ENCODE measurements at regions not wholly inside any gene's neighbourhood (a gene's known extent, or its start where the extent isn't known, plus 50 kb on each side); places are given as distances from the start of the nearest gene placed in this dataset.
A peak's percentile ranks its signal among the peaks of the same experiment; 100 is the strongest.

GRCh38 chr20:17882065-17882833 lies 86.3 kb downstream of the SNX5 start (continued):
- no peak for TF ChIP-seq TMF1 (CRISPR knock-in tag; IDR thresholded peaks at IDR 0.05; ENCODE audit: low read depth)
- no peak for TF ChIP-seq ATF6 (CRISPR knock-in tag; conservative IDR thresholded peaks at IDR 0.05)
- TF ChIP-seq, protein P1, sequence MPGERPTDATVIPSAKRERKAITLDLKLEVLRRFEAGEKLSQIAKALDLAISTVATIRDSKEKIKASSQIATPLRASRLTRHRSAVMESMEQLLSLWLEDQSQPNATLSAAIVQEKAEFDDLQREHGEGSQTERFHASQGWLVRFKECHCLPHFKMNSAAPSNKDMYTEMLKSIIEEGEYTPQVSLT (CRISPR knock-in tag; IDR thresholded peaks at IDR 0.05; ENCODE audit: borderline replicate concordance, low read depth) = no peak
- peak; percentile 84; the same call in 1 of the 2 replicates for TF ChIP-seq SOX5 (CRISPR knock-in tag; IDR thresholded peaks at IDR 0.05; ENCODE audit: borderline replicate concordance)
- TF ChIP-seq NAIF1 (CRISPR knock-in tag; IDR thresholded peaks at IDR 0.05; ENCODE audit: borderline replicate concordance) = no peak
- peak; percentile 72; the same call in 1 of the 2 replicates for TF ChIP-seq KDM4B (CRISPR knock-in tag; IDR thresholded peaks at IDR 0.05)
- TF ChIP-seq, protein P2, sequence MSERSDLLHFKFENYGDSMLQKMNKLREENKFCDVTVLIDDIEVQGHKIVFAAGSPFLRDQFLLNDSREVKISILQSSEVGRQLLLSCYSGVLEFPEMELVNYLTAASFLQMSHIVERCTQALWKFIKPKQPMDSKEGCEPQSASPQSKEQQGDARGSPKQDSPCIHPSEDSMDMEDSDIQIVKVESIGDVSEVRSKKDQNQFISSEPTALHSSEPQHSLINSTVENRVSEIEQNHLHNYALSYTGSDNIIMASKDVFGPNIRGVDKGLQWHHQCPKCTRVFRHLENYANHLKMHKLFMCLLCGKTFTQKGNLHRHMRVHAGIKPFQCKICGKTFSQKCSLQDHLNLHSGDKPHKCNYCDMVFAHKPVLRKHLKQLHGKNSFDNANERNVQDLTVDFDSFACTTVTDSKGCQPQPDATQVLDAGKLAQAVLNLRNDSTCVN (CRISPR knock-in tag; IDR thresholded peaks at IDR 0.05; ENCODE audit: borderline replicate concordance) = peak; percentile 5; the same call in 1 of the 2 replicates
- TF ChIP-seq ZFP36 (IDR thresholded peaks at IDR 0.05; ENCODE audit: borderline replicate concordance, low read depth, low read length, partially characterized antibody) = peak; percentile 97
- no peak for TF ChIP-seq PRDM10 (CRISPR knock-in tag; IDR thresholded peaks at IDR 0.05; ENCODE audit: low read depth)
- no peak for TF ChIP-seq ZNF501 (CRISPR knock-in tag; IDR thresholded peaks at IDR 0.05)
- TF ChIP-seq, protein P3, sequence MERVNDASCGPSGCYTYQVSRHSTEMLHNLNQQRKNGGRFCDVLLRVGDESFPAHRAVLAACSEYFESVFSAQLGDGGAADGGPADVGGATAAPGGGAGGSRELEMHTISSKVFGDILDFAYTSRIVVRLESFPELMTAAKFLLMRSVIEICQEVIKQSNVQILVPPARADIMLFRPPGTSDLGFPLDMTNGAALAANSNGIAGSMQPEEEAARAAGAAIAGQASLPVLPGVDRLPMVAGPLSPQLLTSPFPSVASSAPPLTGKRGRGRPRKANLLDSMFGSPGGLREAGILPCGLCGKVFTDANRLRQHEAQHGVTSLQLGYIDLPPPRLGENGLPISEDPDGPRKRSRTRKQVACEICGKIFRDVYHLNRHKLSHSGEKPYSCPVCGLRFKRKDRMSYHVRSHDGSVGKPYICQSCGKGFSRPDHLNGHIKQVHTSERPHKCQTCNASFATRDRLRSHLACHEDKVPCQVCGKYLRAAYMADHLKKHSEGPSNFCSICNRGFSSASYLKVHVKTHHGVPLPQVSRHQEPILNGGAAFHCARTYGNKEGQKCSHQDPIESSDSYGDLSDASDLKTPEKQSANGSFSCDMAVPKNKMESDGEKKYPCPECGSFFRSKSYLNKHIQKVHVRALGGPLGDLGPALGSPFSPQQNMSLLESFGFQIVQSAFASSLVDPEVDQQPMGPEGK (CRISPR knock-in tag; IDR thresholded peaks at IDR 0.05) = peak; percentile 92
- peak; percentile 58; the same call in 1 of the 2 replicates for TF ChIP-seq ELF1 (CRISPR knock-in tag; IDR thresholded peaks at IDR 0.05)
- TF ChIP-seq ETV6 (CRISPR knock-in tag; conservative IDR thresholded peaks at IDR 0.05) = no peak
- TF ChIP-seq REXO4 (CRISPR knock-in tag; IDR thresholded peaks at IDR 0.05; ENCODE audit: borderline replicate concordance) = no peak
- TF ChIP-seq, protein P4, sequence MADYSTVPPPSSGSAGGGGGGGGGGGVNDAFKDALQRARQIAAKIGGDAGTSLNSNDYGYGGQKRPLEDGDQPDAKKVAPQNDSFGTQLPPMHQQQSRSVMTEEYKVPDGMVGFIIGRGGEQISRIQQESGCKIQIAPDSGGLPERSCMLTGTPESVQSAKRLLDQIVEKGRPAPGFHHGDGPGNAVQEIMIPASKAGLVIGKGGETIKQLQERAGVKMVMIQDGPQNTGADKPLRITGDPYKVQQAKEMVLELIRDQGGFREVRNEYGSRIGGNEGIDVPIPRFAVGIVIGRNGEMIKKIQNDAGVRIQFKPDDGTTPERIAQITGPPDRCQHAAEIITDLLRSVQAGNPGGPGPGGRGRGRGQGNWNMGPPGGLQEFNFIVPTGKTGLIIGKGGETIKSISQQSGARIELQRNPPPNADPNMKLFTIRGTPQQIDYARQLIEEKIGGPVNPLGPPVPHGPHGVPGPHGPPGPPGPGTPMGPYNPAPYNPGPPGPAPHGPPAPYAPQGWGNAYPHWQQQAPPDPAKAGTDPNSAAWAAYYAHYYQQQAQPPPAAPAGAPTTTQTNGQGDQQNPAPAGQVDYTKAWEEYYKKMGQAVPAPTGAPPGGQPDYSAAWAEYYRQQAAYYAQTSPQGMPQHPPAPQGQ (CRISPR knock-in tag; IDR thresholded peaks at IDR 0.05; ENCODE audit: borderline replicate concordance) = 0 out of 2 replicates have a peak, but pooled peaks have one; percentile 80

Data from HepG2 (cell line).